GM13977 (cell line): ENCODE measurements at regions not wholly inside any gene's neighbourhood (a gene's known extent, or its start where the extent isn't known, plus 50 kb on each side); places are given as distances from the start of the nearest gene placed in this dataset.

Experiments used
- DNase-seq: peaks from one replicate; pipeline ENCODE4 v3.0.0; 2012; ENCODE audit warnings: low spot score
- CTCF ChIP-seq: IDR thresholded peaks from 2 replicates; pipeline ENCODE4 v1.5.1; 2012; ENCODE audit warnings: mild to moderate bottlenecking, control low read depth; ENCODE audit not compliant: insufficient read depth; ENCODE audit errors: extremely low read depth, missing control alignments
- in situ Hi-C: fragments of 300-500 bp; cut with MboI; formaldehyde crosslinking; loops from one replicate; pipeline ENCODE4 v1.12.0; 2022; ENCODE audit warnings: low sequenced_read_pairs, low pct_unique_long_range_greater_than_20kb, mixed read lengths, inconsistent platforms; ENCODE audit not compliant: unreplicated experiment

- TF ChIP-seq CTCF: no peak
- no peak for DNase-seq
- in situ Hi-C loops: no loop called here
These were observed 641.5 kb downstream of the FAT4 start for GRCh38 chr4:125956276-125956675.

- no peak for TF ChIP-seq CTCF
- in situ Hi-C loops: no loop called here
- DNase-seq: no peak
These were observed 643.8 kb downstream of the FAT4 start for GRCh38 chr4:125958519-125958918.

GRCh38 chr4:125961626-125962025 is 646.9 kb downstream of the FAT4 start:
- DNase-seq: no peak
- in situ Hi-C loops: no loop called here
- no peak for TF ChIP-seq CTCF

GRCh38 chr4:125975861-125976397 is 661.2 kb downstream of the FAT4 start:
- in situ Hi-C loops: no loop called here
- TF ChIP-seq CTCF: no peak
- DNase-seq: no peak

GRCh38 chr4:125979950-125980349 is 665.2 kb downstream of the FAT4 start:
- in situ Hi-C loops: no loop called here
- DNase-seq: no peak
- TF ChIP-seq CTCF: no peak

GRCh38 chr4:125983168-125983567 is 668.4 kb downstream of the FAT4 start:
- no peak for DNase-seq
- no peak for TF ChIP-seq CTCF
- in situ Hi-C loops: no loop called here

GRCh38 chr4:125985856-125986255 is 671.1 kb downstream of the FAT4 start:
- no peak for TF ChIP-seq CTCF
- DNase-seq: no peak
- in situ Hi-C loops: no loop called here
